ENCODE measurements at regions not wholly inside any gene's neighbourhood (a gene's known extent, or its start where the extent isn't known, plus 50 kb on each side); places are given as distances from the start of the nearest gene placed in this dataset.

DNA sequence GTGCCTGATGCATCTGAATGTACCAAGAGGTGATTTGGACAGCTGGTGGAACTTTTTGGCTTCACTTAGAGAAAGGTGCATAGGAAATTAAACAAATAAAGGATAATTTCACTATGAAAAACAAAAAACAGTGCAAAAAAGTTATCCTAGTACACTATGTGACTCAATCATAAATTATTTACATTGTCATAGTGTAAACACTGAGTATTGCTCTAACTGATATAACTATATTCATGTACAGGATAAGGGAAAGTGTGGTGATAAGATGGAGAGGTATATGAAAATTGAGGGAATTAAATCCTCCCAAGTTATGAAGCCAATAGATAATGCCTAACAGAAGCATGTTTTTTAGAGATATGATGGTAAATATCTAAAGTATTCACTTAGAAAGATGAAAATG, 50.2 kb upstream of the CPNE4 start:
- H3K9me2 ChIP-seq = no peaks in the 10 kb centered on the region; the same call in 1 of the 2 replicates
- no peak overlapping the region for H3K9ac ChIP-seq
- no peak overlapping the region for H3K27ac ChIP-seq (ENCODE audit: low read depth in 2 of 2, low read length in 1 of 2)
- no peak overlapping the region for H3K4me3 ChIP-seq (ENCODE audit: low read depth in 2 of 2, low read length in 1 of 2)
- no peak for DNase-seq
- no peaks in the 10 kb centered on the region for H3K9me3 ChIP-seq
- H3K4me1 ChIP-seq (ENCODE audit: control insufficient read depth in 1 of 2, insufficient read depth in 2 of 2, low read depth in 1 of 2, low read length in 1 of 2) = no peaks in the 10 kb centered on the region
- H3F3A ChIP-seq (replicated peaks; ENCODE audit: insufficient read depth) = no peaks in the 10 kb centered on the region
- no peaks in the 10 kb centered on the region for H3K27me3 ChIP-seq (ENCODE audit: insufficient read depth)
- H2AFZ ChIP-seq (ENCODE audit: low read depth) = no peak overlapping the region
- H3K4me2 ChIP-seq = no peak overlapping the region
- no peaks in the 10 kb centered on the region for H3K79me2 ChIP-seq (ENCODE audit: insufficient read depth)
- no peaks in the 10 kb centered on the region for H4K20me1 ChIP-seq (ENCODE audit: insufficient read depth)
- ChIA-PET POLR2A (no interaction called here), CTCF (interaction anchor here (0.6 to 1.4 kb wide), 2 partner anchors 8 to 50 kb away, joined by 3 to 5 read pairs; partner anchors contain the start of gene CPNE4)
- H3K36me3 ChIP-seq (replicated peaks in 1 of 2; ENCODE audit: control insufficient read depth in 1 of 2, insufficient read depth in 2 of 2, low read length in 1 of 2) = no peaks in the 10 kb centered on the region
- TF ChIP-seq FOXM1 (IDR thresholded peaks at IDR 0.05; ENCODE audit: low read depth) = no peak
- TF ChIP-seq MAX (IDR thresholded peaks at IDR 0.05; ENCODE audit: low read depth) = no peak
- no peak for TF ChIP-seq TCF12 (IDR thresholded peaks at IDR 0.05)

DNA sequence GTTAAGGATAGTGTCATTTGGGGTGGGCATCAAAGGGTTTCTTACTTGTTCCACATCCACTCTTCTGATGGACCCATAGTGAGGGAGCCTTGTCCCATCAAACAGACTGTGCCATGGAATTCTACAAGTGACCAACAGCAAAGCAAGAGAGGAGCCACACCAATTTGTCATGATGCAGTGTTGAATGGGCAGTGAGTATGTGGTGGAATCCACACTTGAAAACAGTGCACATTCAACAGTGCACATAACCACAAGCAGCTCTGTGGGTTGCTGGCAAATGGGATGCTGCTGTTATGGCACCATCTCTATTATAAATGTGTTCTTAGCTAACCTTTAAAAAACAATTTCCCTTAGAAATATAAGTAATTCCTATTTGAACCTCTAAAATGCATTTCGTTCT, 52.5 kb upstream of the CPNE4 start:
- no peaks in the 10 kb centered on the region for H3K79me2 ChIP-seq (ENCODE audit: insufficient read depth)
- no peak overlapping the region for H3K9ac ChIP-seq
- no peak overlapping the region for H3K4me2 ChIP-seq
- no peak for TF ChIP-seq JUND (IDR thresholded peaks at IDR 0.05)
- no peak for TF ChIP-seq POLR2AphosphoS5 (IDR thresholded peaks at IDR 0.05; ENCODE audit: low read depth, low read length)
- TF ChIP-seq CTCF (IDR thresholded peaks at IDR 0.05) = no peak
- TF ChIP-seq ELF1 (IDR thresholded peaks at IDR 0.05) = no peak
- TF ChIP-seq TEAD4 (IDR thresholded peaks at IDR 0.05; ENCODE audit: borderline replicate concordance, insufficient read depth) = no peak
- TF ChIP-seq GABPA (IDR thresholded peaks at IDR 0.05; ENCODE audit: low read depth) = no peak
- no peak for TF ChIP-seq EP300 (IDR thresholded peaks at IDR 0.05; ENCODE audit: borderline replicate concordance in 1 of 2, low read depth in 1 of 2, low read length in 1 of 2)
- TF ChIP-seq, protein P1, sequence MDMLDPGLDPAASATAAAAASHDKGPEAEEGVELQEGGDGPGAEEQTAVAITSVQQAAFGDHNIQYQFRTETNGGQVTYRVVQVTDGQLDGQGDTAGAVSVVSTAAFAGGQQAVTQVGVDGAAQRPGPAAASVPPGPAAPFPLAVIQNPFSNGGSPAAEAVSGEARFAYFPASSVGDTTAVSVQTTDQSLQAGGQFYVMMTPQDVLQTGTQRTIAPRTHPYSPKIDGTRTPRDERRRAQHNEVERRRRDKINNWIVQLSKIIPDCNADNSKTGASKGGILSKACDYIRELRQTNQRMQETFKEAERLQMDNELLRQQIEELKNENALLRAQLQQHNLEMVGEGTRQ (IDR thresholded peaks at IDR 0.05; ENCODE audit: borderline replicate concordance, low read depth, low read length) = no peak
- TF ChIP-seq, protein P2, sequence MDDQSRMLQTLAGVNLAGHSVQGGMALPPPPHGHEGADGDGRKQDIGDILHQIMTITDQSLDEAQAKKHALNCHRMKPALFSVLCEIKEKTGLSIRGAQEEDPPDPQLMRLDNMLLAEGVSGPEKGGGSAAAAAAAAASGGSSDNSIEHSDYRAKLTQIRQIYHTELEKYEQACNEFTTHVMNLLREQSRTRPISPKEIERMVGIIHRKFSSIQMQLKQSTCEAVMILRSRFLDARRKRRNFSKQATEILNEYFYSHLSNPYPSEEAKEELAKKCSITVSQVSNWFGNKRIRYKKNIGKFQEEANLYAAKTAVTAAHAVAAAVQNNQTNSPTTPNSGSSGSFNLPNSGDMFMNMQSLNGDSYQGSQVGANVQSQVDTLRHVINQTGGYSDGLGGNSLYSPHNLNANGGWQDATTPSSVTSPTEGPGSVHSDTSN (IDR thresholded peaks at IDR 0.05) = no peak
- TF ChIP-seq SIN3A (IDR thresholded peaks at IDR 0.05; ENCODE audit: borderline replicate concordance, low read depth, low read length) = no peak
- no peak for TF ChIP-seq GATA2 (CRISPR knock-in tag; IDR thresholded peaks at IDR 0.05)
- no peak for TF ChIP-seq USF1 (IDR thresholded peaks at IDR 0.05; ENCODE audit: borderline replicate concordance, low read depth)
- no peak for TF ChIP-seq TCF12 (IDR thresholded peaks at IDR 0.05)
- no peak for TF ChIP-seq MEF2A (IDR thresholded peaks at IDR 0.05; ENCODE audit: borderline replicate concordance, low read depth)
- no peak for TF ChIP-seq SMC3 (IDR thresholded peaks at IDR 0.05; ENCODE audit: low read depth, low read length)
- no peak for TF ChIP-seq MXI1 (IDR thresholded peaks at IDR 0.05; ENCODE audit: low read depth, low read length)
- no peak for TF ChIP-seq FOSL2 (IDR thresholded peaks at IDR 0.05; ENCODE audit: borderline replicate concordance, low read depth)
- no peak for DNase-seq
- no peaks in the 10 kb centered on the region for H3K9me3 ChIP-seq
- no peaks in the 10 kb centered on the region for H3K36me3 ChIP-seq (replicated peaks in 1 of 2; ENCODE audit: control insufficient read depth in 1 of 2, insufficient read depth in 2 of 2, low read length in 1 of 2)
- no peaks in the 10 kb centered on the region for H3F3A ChIP-seq (replicated peaks; ENCODE audit: insufficient read depth)
- no peaks in the 10 kb centered on the region for H4K20me1 ChIP-seq (ENCODE audit: insufficient read depth)
- POLR2A ChIA-PET = no interaction called here
- no peak overlapping the region for H2AFZ ChIP-seq (ENCODE audit: low read depth)
- H3K27me3 ChIP-seq (ENCODE audit: insufficient read depth) = no peaks in the 10 kb centered on the region
- H3K4me1 ChIP-seq (ENCODE audit: control insufficient read depth in 1 of 2, insufficient read depth in 2 of 2, low read depth in 1 of 2, low read length in 1 of 2) = no peaks in the 10 kb centered on the region
- no peak overlapping the region for H3K4me3 ChIP-seq (ENCODE audit: low read depth in 2 of 2, low read length in 1 of 2)
- 7% methylated on average over 1 of the region's 1 CpG for WGBS (ENCODE audit: low lambda C conversion rate)
- no peak overlapping the region for H3K27ac ChIP-seq (ENCODE audit: low read depth in 2 of 2, low read length in 1 of 2)
- no peaks in the 10 kb centered on the region; the same call in 1 of the 2 replicates for H3K9me2 ChIP-seq
- CTCF ChIA-PET = interaction anchor here (1.3 to 1.5 kb wide), 2 partner anchors 9 to 52 kb away, joined by 3 to 4 read pairs; partner anchors contain the start of gene CPNE4
